Gastroesophageal sphincter (tissue), 4 donors: ENCODE measurements at regions not wholly inside any gene's neighbourhood (a gene's known extent, or its start where the extent isn't known, plus 50 kb on each side); places are given as distances from the start of the nearest gene placed in this dataset.
"Not testable (repeated sequence)": the region's sequence is repeated elsewhere in the genome, so short reads cannot be mapped to it uniquely, and the experiment has no call there.

Experiments used
- ATAC-seq: fragments of 150-250 bp; one replicate; pipeline ENCODE4 v1.9.1; 2016; ENCODE audit warnings: mild to moderate bottlenecking, moderate library complexity
- H3K27ac ChIP-seq, 4 donors: fragments of 200-600 bp; sonication (generic) in 3 of 4; 1 replicate in 3 of 4; 2 replicates in 1 of 4; pipeline ENCODE4 v1.5.1; 2016 to 2019
- H3K27me3 ChIP-seq: fragments of 200-600 bp; sonication (generic); one replicate; pipeline ENCODE4 v1.5.1; 2019
- H3K36me3 ChIP-seq, 2 donors: fragments of 200-600 bp; sonication (generic); one replicate each; pipeline ENCODE4 v1.5.1; 2019; ENCODE audit warnings: control low read depth in 1 of 2
- H3K4me1 ChIP-seq, 3 donors: fragments of 200-600 bp; sonication (generic); 1 replicate in 2 of 3; 2 replicates in 1 of 3; pipeline ENCODE4 v1.5.1; 2016 to 2019; ENCODE audit warnings: control low read depth in 2 of 3
- H3K4me3 ChIP-seq, 2 donors: fragments of 200-600 bp; sonication (generic); one replicate each; pipeline ENCODE4 v1.5.1; 2019; ENCODE audit warnings: mild to moderate bottlenecking in 1 of 2, moderate library complexity in 1 of 2
- H3K9me3 ChIP-seq, 3 donors: fragments of 200-600 bp; sonication (generic); one replicate each; pipeline ENCODE4 v1.5.1; 2017 to 2019; ENCODE audit warnings: control low read depth in 2 of 3
- CTCF ChIP-seq, 4 experiments: fragments of 200-600 bp in 2 of 4; fragments of 450-650 bp in 2 of 4; sonication (generic) in 1 of 4; IDR thresholded peaks; one replicate each; pipeline ENCODE4 v1.5.1; 2017 to 2019; ENCODE audit warnings: antibody characterized with exemption in 4 of 4, mild to moderate bottlenecking in 2 of 4, moderate library complexity in 2 of 4
- EP300 ChIP-seq: sonication (generic); formaldehyde crosslinking; IDR thresholded peaks from one replicate; pipeline ENCODE4 v1.6.1; 2017; ENCODE audit warnings: antibody characterized with exemption, mild to moderate bottlenecking
- POLR2A ChIP-seq, 2 donors: fragments of 450-650 bp; IDR thresholded peaks; one replicate each; pipeline ENCODE4 v1.6.1; 2017; ENCODE audit warnings: antibody characterized with exemption in 2 of 2, mild to moderate bottlenecking in 2 of 2, moderate library complexity in 1 of 2
- POLR2AphosphoS5 ChIP-seq: sonication (generic); formaldehyde crosslinking; IDR thresholded peaks from one replicate; pipeline ENCODE4 v1.6.1; 2017; ENCODE audit warnings: antibody characterized with exemption
- WGBS, 2 donors: methylation state at CpG; one replicate each; pipeline ENCODE4 v1.1.5; 2018; ENCODE audit warnings: low coverage in 1 of 2; 5-methylcytosine and 5-hydroxymethylcytosine counted together

DNA sequence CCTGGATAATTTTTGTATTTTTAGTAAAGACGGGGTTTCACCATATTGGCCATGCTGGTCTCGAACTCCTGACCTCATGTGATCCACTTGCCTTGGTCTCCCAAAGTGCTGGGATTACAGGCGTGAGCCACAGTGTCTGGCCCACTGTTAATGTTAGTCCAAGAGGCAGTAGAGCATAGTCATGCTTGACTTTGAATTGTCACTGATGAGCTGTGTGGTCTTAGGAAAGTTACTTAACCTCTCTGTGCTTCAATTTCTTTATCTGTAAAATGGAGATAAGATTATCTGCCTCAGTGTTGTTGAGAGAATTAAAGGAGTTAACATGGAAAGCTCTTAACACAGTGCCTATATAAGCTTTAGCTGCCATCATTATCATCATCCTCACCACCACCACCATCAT is 78.1 kb downstream of the TBX3 start:
- Histone ChIP-seq H3K27me3 (no peaks in the 10 kb centered on the region), H3K4me3 (no peak overlapping the region), H3K9me3 (no peaks in the 10 kb centered on the region), H3K4me1 (peaks cover 0 to 13% (median 0%) of the 10 kb centered on the region in 3 donors), H3K27ac (no peak overlapping the region), H3K36me3 (no peaks in the 10 kb centered on the region)
- no peak for TF ChIP-seq CTCF (IDR thresholded peaks at IDR 0.05)
- no peak for TF ChIP-seq POLR2AphosphoS5
- TF ChIP-seq EP300, result no peak
- TF ChIP-seq POLR2A (IDR thresholded peaks at IDR 0.05), result no peak
- no peak for ATAC-seq
- WGBS, 2 donors, result 100% methylated on average over 3 of the region's 3 CpGs; no CpG with 5 or more reads in 1 of the 2 donors

DNA sequence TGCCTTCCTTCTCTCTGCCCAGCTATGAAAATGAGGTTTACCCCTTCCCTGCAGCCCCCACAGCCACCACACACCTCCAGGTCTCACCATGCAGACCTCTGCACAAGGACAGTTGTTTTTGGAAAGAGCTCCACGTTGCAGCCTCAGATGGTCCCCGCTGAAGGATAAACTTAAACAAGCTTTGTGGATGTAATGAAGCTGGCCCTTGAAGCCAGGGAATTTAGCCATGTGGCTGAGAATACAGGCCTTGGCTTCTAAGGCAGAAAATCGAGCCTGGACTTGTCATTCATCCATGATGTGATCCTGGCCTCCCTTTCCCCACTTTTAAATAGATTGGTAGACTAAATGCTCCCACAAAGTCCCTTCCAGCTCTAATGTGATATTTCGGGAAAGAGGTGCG is 79.4 kb downstream of the TBX3 start:
- H3K36me3 ChIP-seq, result no peaks in the 10 kb centered on the region
- 18 to 43% methylated on average over 1 to 5 of the region's 5 CpGs for WGBS, 2 donors
- TF ChIP-seq POLR2AphosphoS5 (no peak), EP300 (no peak), POLR2A (IDR thresholded peaks at IDR 0.05) (no peak), CTCF (IDR thresholded peaks at IDR 0.05) (no peak)
- H3K4me1 ChIP-seq, result peaks cover 0 to 13% (median 0%) of the 10 kb centered on the region in 3 donors
- ATAC-seq, result no peak
- no peak overlapping the region for H3K4me3 ChIP-seq
- H3K27ac ChIP-seq, result peak overlapping the region in 1 of 4 donors; percentile 31
- H3K9me3 ChIP-seq, result no peaks in the 10 kb centered on the region
- H3K27me3 ChIP-seq, result no peaks in the 10 kb centered on the region

DNA sequence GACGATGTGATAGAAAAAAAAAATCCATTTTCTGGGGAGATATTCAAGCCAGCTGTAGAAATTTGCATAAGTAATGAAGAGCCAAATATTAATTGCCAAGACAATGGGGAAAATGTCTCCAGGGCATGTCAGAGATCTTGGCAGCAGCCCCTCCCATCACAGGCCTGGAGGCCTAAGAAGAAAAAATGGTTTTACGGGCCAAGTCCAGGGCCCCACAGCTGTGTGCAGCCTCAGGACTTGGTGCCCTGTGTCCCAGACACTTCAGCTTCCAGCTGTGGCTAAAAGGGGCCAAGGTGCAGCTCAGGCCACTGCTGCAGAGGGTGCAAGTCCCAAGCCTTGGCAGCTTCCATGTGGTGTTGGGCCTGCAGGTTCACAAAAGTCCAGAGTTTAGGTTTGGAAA is 83.4 kb downstream of the TBX3 start:
- H3K36me3 ChIP-seq, H3K4me3 ChIP-seq, H3K27ac ChIP-seq, ATAC-seq, H3K9me3 ChIP-seq, H3K27me3 ChIP-seq: not testable (repeated sequence)
- H3K4me1 ChIP-seq, result peaks cover 0 to 13% (median 0%) of the 10 kb centered on the region in 3 donors
- 89 to 93% methylated on average over 2 of the region's 2 CpGs for WGBS, 2 donors

DNA sequence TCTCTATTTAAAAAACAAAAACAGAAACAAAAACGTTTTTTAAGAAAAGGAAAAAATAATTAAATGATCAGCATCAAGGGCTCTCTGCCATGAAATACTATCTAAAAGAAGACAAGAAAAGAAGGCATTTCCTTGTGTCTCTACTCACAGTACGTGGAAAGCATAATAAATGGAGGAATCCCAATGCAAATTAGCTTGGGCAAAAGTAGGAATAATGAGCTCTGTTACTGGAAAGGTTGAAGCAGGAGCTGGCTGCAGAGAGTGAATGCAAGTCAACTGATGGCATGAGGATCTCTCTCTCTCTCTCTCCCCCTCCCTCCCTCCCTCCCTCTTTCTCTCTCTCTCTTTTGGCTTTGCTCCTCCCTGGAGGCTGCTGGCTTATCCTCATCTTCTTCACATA is 85.9 kb downstream of the TBX3 start:
- Histone ChIP-seq H3K9me3 (no peaks in the 10 kb centered on the region), H3K4me3 (no peak overlapping the region), H3K27me3 (no peaks in the 10 kb centered on the region), H3K27ac (no peak overlapping the region), H3K36me3 (no peaks in the 10 kb centered on the region), H3K4me1 (no peaks in the 10 kb centered on the region)
- no peak for ATAC-seq
- WGBS, 2 donors, result 12 to 38% methylated on average over 2 of the region's 2 CpGs
- TF ChIP-seq EP300 (no peak), CTCF (IDR thresholded peaks at IDR 0.05) (no peak), POLR2AphosphoS5 (no peak), POLR2A (IDR thresholded peaks at IDR 0.05) (no peak)

GRCh38 chr12:114592946-114593345 is 91.0 kb downstream of the TBX3 start:
- Histone ChIP-seq H3K4me1 (no peaks in the 10 kb centered on the region), H3K4me3 (no peak overlapping the region), H3K36me3 (no peaks in the 10 kb centered on the region), H3K9me3 (peaks cover 0 to 9% (median 0%) of the 10 kb centered on the region in 3 donors), H3K27ac (no peak overlapping the region), H3K27me3 (no peaks in the 10 kb centered on the region)
- ATAC-seq, result no peak
- TF ChIP-seq POLR2AphosphoS5 (no peak), POLR2A (IDR thresholded peaks at IDR 0.05) (no peak), EP300 (no peak), CTCF (IDR thresholded peaks at IDR 0.05) (no peak)

GRCh38 chr12:114588061-114588460 is 95.9 kb downstream of the TBX3 start:
- H3K36me3 ChIP-seq, result no peaks in the 10 kb centered on the region
- H3K27ac ChIP-seq, result no peak overlapping the region
- H3K9me3 ChIP-seq, result peaks cover 0 to 9% (median 0%) of the 10 kb centered on the region in 3 donors
- TF ChIP-seq EP300, result no peak
- no peak for TF ChIP-seq POLR2A (IDR thresholded peaks at IDR 0.05)
- TF ChIP-seq POLR2AphosphoS5, result no peak
- TF ChIP-seq CTCF (IDR thresholded peaks at IDR 0.05), result no peak
- no peaks in the 10 kb centered on the region for H3K27me3 ChIP-seq
- ATAC-seq, result no peak
- 73 to 83% methylated on average over 6 to 7 of the region's 7 CpGs for WGBS, 2 donors
- H3K4me3 ChIP-seq, result no peak overlapping the region
- no peaks in the 10 kb centered on the region for H3K4me1 ChIP-seq
